Cardiac muscle cell (in vitro differentiated cells and primary cell): ENCODE measurements at regions not wholly inside any gene's neighbourhood (a gene's known extent, or its start where the extent isn't known, plus 50 kb on each side); places are given as distances from the start of the nearest gene placed in this dataset.

ENCODE experiments used
- DNase-seq, 2 donors: peaks; one replicate each; pipeline versions ENCODE4 v3.0.0 to v3.0.0-alpha.2; 2010 to 2017; ENCODE audit warnings: low read depth in 1 of 2, low spot score in 1 of 2
- H3K27ac ChIP-seq: fragments of 200-600 bp; sonication (generic); 2 replicates; pipeline ENCODE4 v1.5.1; 2016
- H3K27me3 ChIP-seq: fragments of 200-600 bp; sonication (generic); 2 replicates; pipeline ENCODE4 v1.6.0; 2016; ENCODE audit warnings: control low read depth
- H3K36me3 ChIP-seq: fragments of 200-600 bp; sonication (generic); 2 replicates; pipeline ENCODE4 v1.5.1; 2016; ENCODE audit warnings: control low read depth
- H3K4me1 ChIP-seq: fragments of 200-600 bp; sonication (generic); 2 replicates; pipeline ENCODE4 v1.8.1; 2017; ENCODE audit warnings: low read depth, mild to moderate bottlenecking, mixed run types
- H3K4me3 ChIP-seq: fragments of 200-600 bp; sonication (generic); 2 replicates; pipeline ENCODE4 v1.5.1; 2016; ENCODE audit warnings: mild to moderate bottlenecking
- H3K9me3 ChIP-seq: fragments of 200-600 bp; sonication (generic); 2 replicates; pipeline ENCODE4 v1.5.1; 2017; ENCODE audit warnings: low read depth, mild to moderate bottlenecking, control low read depth
- TF ChIP-seq, protein P1 (sequence below): IDR thresholded peaks from 2 replicates; pipeline ENCODE4 v1.5.1; 2012; ENCODE audit warnings: low read depth, mild to moderate bottlenecking, low read length

DNA sequence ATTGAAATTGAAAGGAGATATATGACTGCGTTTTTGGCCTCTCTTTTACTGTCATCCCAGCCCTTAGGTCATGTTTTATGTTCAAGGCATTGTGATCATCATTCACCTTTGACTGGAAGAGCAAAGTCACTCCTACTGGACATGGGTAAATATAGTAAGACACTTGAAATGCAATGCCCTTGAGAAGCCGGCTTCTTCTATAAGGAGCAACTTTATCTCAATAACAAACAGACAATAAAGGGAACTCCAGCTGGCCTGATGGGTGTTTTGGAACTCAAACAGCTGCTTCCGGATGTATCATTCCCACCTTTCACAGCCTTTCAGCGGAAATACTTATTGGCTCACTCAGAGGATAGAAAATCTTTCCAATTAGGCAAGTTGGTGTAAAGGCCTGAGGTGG lies 65.1 kb upstream of the C4orf54 start:
- no peaks in the 10 kb centered on the region for H3K9me3 ChIP-seq
- peak; percentile 5 to 36 for DNase-seq
- H3K4me1 ChIP-seq, result peaks cover 40% of the 10 kb centered on the region
- no peaks in the 10 kb centered on the region for H3K27me3 ChIP-seq
- TF ChIP-seq, protein P1, sequence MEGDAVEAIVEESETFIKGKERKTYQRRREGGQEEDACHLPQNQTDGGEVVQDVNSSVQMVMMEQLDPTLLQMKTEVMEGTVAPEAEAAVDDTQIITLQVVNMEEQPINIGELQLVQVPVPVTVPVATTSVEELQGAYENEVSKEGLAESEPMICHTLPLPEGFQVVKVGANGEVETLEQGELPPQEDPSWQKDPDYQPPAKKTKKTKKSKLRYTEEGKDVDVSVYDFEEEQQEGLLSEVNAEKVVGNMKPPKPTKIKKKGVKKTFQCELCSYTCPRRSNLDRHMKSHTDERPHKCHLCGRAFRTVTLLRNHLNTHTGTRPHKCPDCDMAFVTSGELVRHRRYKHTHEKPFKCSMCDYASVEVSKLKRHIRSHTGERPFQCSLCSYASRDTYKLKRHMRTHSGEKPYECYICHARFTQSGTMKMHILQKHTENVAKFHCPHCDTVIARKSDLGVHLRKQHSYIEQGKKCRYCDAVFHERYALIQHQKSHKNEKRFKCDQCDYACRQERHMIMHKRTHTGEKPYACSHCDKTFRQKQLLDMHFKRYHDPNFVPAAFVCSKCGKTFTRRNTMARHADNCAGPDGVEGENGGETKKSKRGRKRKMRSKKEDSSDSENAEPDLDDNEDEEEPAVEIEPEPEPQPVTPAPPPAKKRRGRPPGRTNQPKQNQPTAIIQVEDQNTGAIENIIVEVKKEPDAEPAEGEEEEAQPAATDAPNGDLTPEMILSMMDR, result no peak
- peak overlapping the region; percentile 88 for H3K27ac ChIP-seq
- no peak overlapping the region for H3K4me3 ChIP-seq
- H3K36me3 ChIP-seq, result no peaks in the 10 kb centered on the region

DNA sequence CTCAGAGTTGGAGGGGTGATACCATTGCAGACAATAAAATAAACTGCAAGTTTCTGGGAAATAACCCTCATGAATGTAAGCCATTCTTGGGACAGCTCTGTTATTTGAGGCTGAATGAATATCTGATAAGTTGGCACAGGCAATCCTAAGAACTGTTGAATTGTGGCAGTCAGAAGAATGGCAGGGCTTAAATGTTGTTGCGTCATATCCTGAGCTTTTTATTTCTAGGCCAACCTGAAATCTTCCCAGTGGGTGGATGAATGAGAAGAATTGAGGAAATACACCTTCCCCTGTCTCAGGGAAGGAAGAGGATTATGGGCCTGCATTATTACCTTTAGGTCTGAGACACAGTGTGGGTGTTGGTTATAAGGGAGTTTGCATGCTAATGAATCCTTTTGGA lies 64.4 kb upstream of the C4orf54 start:
- no peaks in the 10 kb centered on the region for H3K36me3 ChIP-seq
- H3K27ac ChIP-seq, result peak overlapping the region; percentile 88
- no peak for DNase-seq
- no peak overlapping the region for H3K4me3 ChIP-seq
- TF ChIP-seq, protein P1, result no peak
- no peaks in the 10 kb centered on the region for H3K27me3 ChIP-seq
- H3K4me1 ChIP-seq, result peaks cover 44% of the 10 kb centered on the region
- H3K9me3 ChIP-seq, result no peaks in the 10 kb centered on the region

DNA sequence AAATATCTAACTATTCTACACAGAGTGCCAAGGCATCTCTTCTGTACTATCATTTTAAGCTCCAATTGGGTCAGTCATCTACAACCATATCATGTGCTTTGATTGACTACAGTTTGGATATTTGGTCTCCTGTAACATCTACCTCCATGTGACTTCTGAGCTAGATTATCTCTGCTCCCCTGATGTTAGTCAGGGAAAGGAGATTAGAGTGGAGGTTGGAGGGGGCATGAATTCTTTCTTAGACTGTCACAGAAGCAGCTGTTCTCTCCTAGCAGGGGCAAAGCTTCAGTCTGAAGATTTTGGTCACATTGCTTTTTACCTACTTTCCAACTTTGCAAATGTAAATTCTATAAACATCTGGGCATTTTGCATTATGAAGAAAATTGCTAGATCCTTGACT lies 62.6 kb upstream of the C4orf54 start:
- H3K36me3 ChIP-seq, result no peaks in the 10 kb centered on the region
- no peak for DNase-seq

DNA sequence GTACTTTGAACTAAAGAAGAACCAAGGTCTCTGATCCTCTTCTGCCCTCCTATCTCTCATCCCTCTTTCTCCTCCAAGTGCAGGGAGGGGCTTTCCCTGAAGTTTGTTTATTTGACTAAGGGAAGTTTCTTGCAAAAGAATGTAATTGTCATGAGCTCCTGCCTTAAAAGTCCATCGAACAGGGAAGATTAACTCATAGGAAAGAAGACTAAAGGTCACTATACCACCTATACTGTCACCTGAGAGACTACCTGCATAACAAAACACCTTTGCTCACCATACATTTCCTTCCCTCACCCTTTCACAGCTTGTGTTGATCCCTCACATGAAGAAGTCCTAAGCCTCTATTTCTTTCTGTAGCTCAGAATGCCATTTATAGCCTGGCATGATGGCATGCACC lies 59.4 kb upstream of the C4orf54 start:
- DNase-seq, result no peak
- Histone ChIP-seq H3K4me3 (no peak overlapping the region), H3K4me1 (peaks cover 36% of the 10 kb centered on the region), H3K36me3 (no peaks in the 10 kb centered on the region), H3K27ac (no peak overlapping the region), H3K27me3 (no peaks in the 10 kb centered on the region), H3K9me3 (no peaks in the 10 kb centered on the region)
- TF ChIP-seq, protein P1, result no peak

More for the DNA sequence above, 62.6 kb upstream of the C4orf54 start:
- no peaks in the 10 kb centered on the region for H3K9me3 ChIP-seq
- no peak overlapping the region for H3K4me3 ChIP-seq
- H3K27me3 ChIP-seq, result no peaks in the 10 kb centered on the region
- H3K4me1 ChIP-seq, result peaks cover 51% of the 10 kb centered on the region
- TF ChIP-seq, protein P1, result no peak
- peak overlapping the region; percentile 46 for H3K27ac ChIP-seq

DNA sequence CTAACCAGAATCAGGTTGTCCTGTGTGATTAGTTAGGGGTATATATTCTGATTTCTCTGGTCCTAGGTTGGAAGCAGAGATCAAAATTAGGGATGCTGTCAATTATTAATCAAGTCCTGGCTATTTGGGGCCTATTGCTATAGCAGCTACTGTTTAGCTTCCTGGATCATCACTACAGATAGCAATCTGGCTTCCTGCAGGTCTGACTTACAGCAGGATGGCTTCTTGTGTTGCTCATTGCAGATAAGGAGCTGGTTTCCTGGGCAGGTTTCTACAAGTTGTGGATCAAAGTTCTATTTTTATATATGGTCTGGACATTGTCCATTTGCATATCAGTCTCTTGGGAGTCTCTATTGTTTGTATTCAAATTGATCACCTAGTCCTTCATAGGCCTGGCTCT lies 57.7 kb upstream of the C4orf54 start:
- no peaks in the 10 kb centered on the region for H3K9me3 ChIP-seq
- H3K4me1 ChIP-seq, result peaks cover 25% of the 10 kb centered on the region
- DNase-seq, result no peak
- H3K27ac ChIP-seq, result peak overlapping the region; percentile 1
- H3K36me3 ChIP-seq, result no peaks in the 10 kb centered on the region
- H3K4me3 ChIP-seq, result no peak overlapping the region
- TF ChIP-seq, protein P1, result no peak
- no peaks in the 10 kb centered on the region for H3K27me3 ChIP-seq

DNA sequence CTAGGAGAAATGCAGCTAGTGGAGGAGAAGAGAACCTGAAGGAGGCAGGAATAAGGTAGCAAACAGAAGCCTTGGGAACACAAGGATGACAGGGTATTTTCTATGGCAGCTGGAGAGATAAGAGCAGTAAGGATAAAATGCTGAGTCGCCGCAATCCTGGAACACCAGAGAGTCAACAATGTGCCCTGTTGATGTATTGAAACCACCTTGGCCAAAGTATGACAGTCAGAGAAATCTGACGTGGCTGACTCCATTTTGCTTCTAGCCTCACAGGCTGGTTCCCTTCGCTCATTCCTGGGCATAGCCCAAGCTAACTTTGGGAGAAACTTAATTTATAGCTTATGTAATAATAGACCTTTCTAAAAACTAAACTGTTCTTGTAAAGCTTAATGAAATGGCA lies 56.6 kb upstream of the C4orf54 start:
- H3K9me3 ChIP-seq, result no peaks in the 10 kb centered on the region
- H3K27ac ChIP-seq, result no peak overlapping the region
- TF ChIP-seq, protein P1, result no peak
- no peak overlapping the region for H3K4me3 ChIP-seq
- no peak for DNase-seq
- H3K27me3 ChIP-seq, result no peaks in the 10 kb centered on the region
- peaks cover 17% of the 10 kb centered on the region for H3K4me1 ChIP-seq
- H3K36me3 ChIP-seq, result no peaks in the 10 kb centered on the region
